CD8-positive, alpha-beta memory T cell (primary cell): ENCODE measurements at regions not wholly inside any gene's neighbourhood (a gene's known extent, or its start where the extent isn't known, plus 50 kb on each side); places are given as distances from the start of the nearest gene placed in this dataset.

Source experiments
- CTCF ChIA-PET: fragments of 350-600 bp; sonication (Branson Sonifier 250); formaldehyde crosslinking; loops from one replicate; lab custom pipeline; 2021; ENCODE audit warnings: antibody characterized with exemption; lab: Charles Lee
- POLR2A ChIA-PET: fragments of 350-600 bp; sonication (Branson Sonifier 250); formaldehyde crosslinking; loops from one replicate; lab custom pipeline; 2021; ENCODE audit warnings: antibody characterized with exemption; lab: Charles Lee
- DNase-seq, 5 donors: peaks; one replicate each; pipeline versions ENCODE4 v3.0.0 to v3.0.0-alpha.2; 2020 to 2022; ENCODE audit warnings: mixed read lengths in 1 of 5
- H3K27ac ChIP-seq: one replicate; pipeline ENCODE4 v1.7.0; 2013; ENCODE audit warnings: low read depth, mild to moderate bottlenecking, low read length, moderate library complexity
- H3K27me3 ChIP-seq: 2 replicates; pipeline ENCODE4 v1.7.0; 2013; ENCODE audit warnings: low read length, mild to moderate bottlenecking; ENCODE audit not compliant: insufficient read depth, poor library complexity, severe bottlenecking
- H3K36me3 ChIP-seq: 2 replicates; pipeline ENCODE4 v1.7.0; 2013; ENCODE audit warnings: mild to moderate bottlenecking, low read length, moderate library complexity; ENCODE audit not compliant: insufficient read depth
- H3K4me1 ChIP-seq: 2 replicates; pipeline ENCODE4 v1.7.0; 2013; ENCODE audit warnings: mild to moderate bottlenecking, low read length, moderate library complexity; ENCODE audit not compliant: insufficient read depth
- H3K4me3 ChIP-seq: 2 replicates; pipeline ENCODE4 v1.7.0; 2013; ENCODE audit warnings: mild to moderate bottlenecking, low read length
- H3K9me3 ChIP-seq: 2 replicates; pipeline ENCODE4 v1.7.0; 2013; ENCODE audit warnings: mild to moderate bottlenecking, low read length
- H3K27ac Mint-ChIP-seq, 8 donors: one replicate each; pipeline ENCODE4 v1.8.0; 2020 to 2021; ENCODE audit warnings: mixed read lengths in 8 of 8, mild to moderate bottlenecking in 6 of 8, inconsistent platforms in 3 of 8, moderate library complexity in 3 of 8
- H3K27me3 Mint-ChIP-seq, 2 donors: one replicate each; pipeline ENCODE4 v1.8.0; 2020 to 2021; ENCODE audit warnings: mixed read lengths in 2 of 2, mild to moderate bottlenecking in 1 of 2, moderate library complexity in 1 of 2
- H3K36me3 Mint-ChIP-seq, 3 donors: one replicate each; pipeline ENCODE4 v1.8.0; 2020 to 2021; ENCODE audit warnings: mixed read lengths in 3 of 3, inconsistent platforms in 1 of 3, mild to moderate bottlenecking in 1 of 3
- H3K4me1 Mint-ChIP-seq, 3 donors: one replicate each; pipeline ENCODE4 v1.8.0; 2020 to 2021; ENCODE audit warnings: mixed read lengths in 3 of 3, inconsistent platforms in 1 of 3, mild to moderate bottlenecking in 1 of 3
- H3K4me3 Mint-ChIP-seq, 7 donors: one replicate each; pipeline ENCODE4 v1.8.0; 2020 to 2021; ENCODE audit warnings: mixed read lengths in 7 of 7, mild to moderate bottlenecking in 6 of 7, moderate library complexity in 4 of 7, inconsistent platforms in 2 of 7
- H3K9me3 Mint-ChIP-seq, 5 donors: one replicate each; pipeline ENCODE4 v1.8.0; 2020 to 2022; ENCODE audit warnings: mixed read lengths in 5 of 5, mild to moderate bottlenecking in 3 of 5, moderate library complexity in 2 of 5, inconsistent platforms in 1 of 5

- H3K4me3 ChIP-seq: no peak overlapping the region
- H3K27ac Mint-ChIP-seq: no peak overlapping the region
- no peak overlapping the region for H3K4me3 Mint-ChIP-seq
- CTCF ChIA-PET: no interaction called here
- no peaks in the 10 kb centered on the region for H3K36me3 Mint-ChIP-seq
- H3K4me1 ChIP-seq: no peaks in the 10 kb centered on the region
- H3K27me3 ChIP-seq: no peaks in the 10 kb centered on the region
- no peaks in the 10 kb centered on the region for H3K36me3 ChIP-seq
- POLR2A ChIA-PET: no interaction called here
- no peaks in the 10 kb centered on the region for H3K9me3 ChIP-seq
- H3K27ac ChIP-seq: no peak overlapping the region
- H3K4me1 Mint-ChIP-seq: no peaks in the 10 kb centered on the region
- no peaks in the 10 kb centered on the region for H3K27me3 Mint-ChIP-seq
- DNase-seq: no peak
- H3K9me3 Mint-ChIP-seq: peaks cover 2 to 17% (median 11%) of the 10 kb centered on the region in 5 donors
Measured at GRCh38 chr10:52651293-52651692, 121.3 kb downstream of the MBL2 start.

DNA sequence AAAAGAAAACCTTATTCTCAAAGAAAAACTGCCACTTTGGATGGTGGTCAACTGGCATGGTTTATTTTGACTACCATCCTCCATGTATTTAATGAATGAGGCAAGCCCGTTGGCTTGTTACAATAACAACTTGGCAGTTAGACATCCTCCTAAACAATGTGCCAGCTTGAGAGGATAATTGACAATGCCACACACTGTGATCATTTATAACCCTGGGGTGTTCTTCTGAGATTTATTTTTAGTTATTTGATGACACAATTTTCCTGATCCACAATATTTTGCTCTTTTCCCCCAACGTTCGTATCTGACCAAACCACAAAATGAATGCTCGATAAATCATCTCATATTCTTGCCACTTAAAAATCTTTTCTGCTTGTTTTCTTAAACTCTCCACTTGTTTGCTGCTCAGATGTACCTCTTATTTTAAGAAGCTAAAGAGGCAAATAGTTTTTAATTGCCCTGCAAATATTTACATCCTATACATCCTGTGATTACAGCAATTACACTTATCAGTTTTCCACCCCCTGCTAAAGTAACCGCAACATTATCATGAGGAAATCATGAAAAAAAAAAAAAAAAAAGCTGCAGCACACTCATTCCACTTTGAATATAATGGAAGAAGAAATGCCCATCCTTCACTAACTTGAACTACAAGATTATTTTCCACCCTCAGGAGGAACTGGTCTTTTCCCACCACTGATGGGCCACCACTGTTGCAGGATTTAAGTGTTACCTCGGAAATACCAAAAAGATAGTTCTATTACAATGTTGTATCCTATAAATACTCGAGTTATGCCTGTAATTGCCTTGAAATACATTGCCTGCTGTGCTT lies 119.9 kb downstream of the MBL2 start:
- H3K27me3 Mint-ChIP-seq: no peaks in the 10 kb centered on the region
- ChIA-PET POLR2A (no interaction called here), CTCF (no interaction called here)
- H3K4me3 ChIP-seq: no peak overlapping the region
- H3K36me3 Mint-ChIP-seq: no peaks in the 10 kb centered on the region
- H3K4me1 Mint-ChIP-seq: no peaks in the 10 kb centered on the region
- no peaks in the 10 kb centered on the region for H3K9me3 ChIP-seq
- no peak overlapping the region for H3K27ac Mint-ChIP-seq
- no peak for DNase-seq
- no peak overlapping the region for H3K27ac ChIP-seq
- H3K36me3 ChIP-seq: no peaks in the 10 kb centered on the region
- H3K27me3 ChIP-seq: no peaks in the 10 kb centered on the region
- H3K4me1 ChIP-seq: no peaks in the 10 kb centered on the region
- peaks cover 2 to 21% (median 11%) of the 10 kb centered on the region in 5 donors for H3K9me3 Mint-ChIP-seq
- no peak overlapping the region for H3K4me3 Mint-ChIP-seq

GRCh38 chr10:52653263-52653909 lies 119.2 kb downstream of the MBL2 start:
- Mint-ChIP-seq H3K4me3 (no peak overlapping the region), H3K4me1 (no peaks in the 10 kb centered on the region)
- CTCF ChIA-PET: no interaction called here

GRCh38 chr10:52654201-52654600 lies 118.4 kb downstream of the MBL2 start:
- Mint-ChIP-seq H3K27ac (no peak overlapping the region), H3K27me3 (no peaks in the 10 kb centered on the region), H3K4me3 (no peak overlapping the region), H3K9me3 (peaks cover 2 to 29% (median 11%) of the 10 kb centered on the region in 5 donors), H3K4me1 (no peaks in the 10 kb centered on the region), H3K36me3 (no peaks in the 10 kb centered on the region)
- Histone ChIP-seq H3K4me3 (no peak overlapping the region), H3K9me3 (no peaks in the 10 kb centered on the region), H3K27me3 (no peaks in the 10 kb centered on the region), H3K36me3 (no peaks in the 10 kb centered on the region), H3K4me1 (no peaks in the 10 kb centered on the region), H3K27ac (no peak overlapping the region)
- DNase-seq: no peak
- CTCF ChIA-PET: no interaction called here
- POLR2A ChIA-PET: no interaction called here

More at GRCh38 chr10:52653263-52653909, 119.2 kb downstream of the MBL2 start:
- DNase-seq: no peak
- H3K36me3 ChIP-seq: no peaks in the 10 kb centered on the region
- H3K27me3 Mint-ChIP-seq: no peaks in the 10 kb centered on the region
- H3K4me1 ChIP-seq: no peaks in the 10 kb centered on the region
- H3K27ac ChIP-seq: no peak overlapping the region
- no peaks in the 10 kb centered on the region for H3K9me3 ChIP-seq
- no peaks in the 10 kb centered on the region for H3K27me3 ChIP-seq
- H3K36me3 Mint-ChIP-seq: no peaks in the 10 kb centered on the region
- POLR2A ChIA-PET: no interaction called here
- peaks cover 2 to 25% (median 11%) of the 10 kb centered on the region in 5 donors for H3K9me3 Mint-ChIP-seq
- H3K4me3 ChIP-seq: no peak overlapping the region
- H3K27ac Mint-ChIP-seq: no peak overlapping the region

- Mint-ChIP-seq H3K27ac (no peak overlapping the region), H3K4me1 (no peaks in the 10 kb centered on the region), H3K27me3 (no peaks in the 10 kb centered on the region), H3K4me3 (no peak overlapping the region), H3K36me3 (peaks cover 0 to 5% (median 0%) of the 10 kb centered on the region in 3 donors), H3K9me3 (peaks cover 6 to 30% (median 8%) of the 10 kb centered on the region in 5 donors)
- ChIA-PET CTCF (no interaction called here), POLR2A (no interaction called here)
- no peak for DNase-seq
- no peaks in the 10 kb centered on the region for H3K9me3 ChIP-seq
- H3K36me3 ChIP-seq: no peaks in the 10 kb centered on the region
- no peak overlapping the region for H3K4me3 ChIP-seq
- no peaks in the 10 kb centered on the region for H3K4me1 ChIP-seq
- H3K27me3 ChIP-seq: no peaks in the 10 kb centered on the region
- H3K27ac ChIP-seq: no peak overlapping the region
Measured at GRCh38 chr10:52658112-52658511, 114.5 kb downstream of the MBL2 start.

- ChIA-PET CTCF (no interaction called here), POLR2A (no interaction called here)
- Histone ChIP-seq H3K36me3 (no peaks in the 10 kb centered on the region), H3K4me3 (no peak overlapping the region), H3K27me3 (no peaks in the 10 kb centered on the region), H3K9me3 (no peaks in the 10 kb centered on the region), H3K4me1 (no peaks in the 10 kb centered on the region), H3K27ac (no peak overlapping the region)
- Mint-ChIP-seq H3K36me3 (peaks cover 0 to 5% (median 0%) of the 10 kb centered on the region in 3 donors), H3K9me3 (peaks cover 6 to 30% (median 8%) of the 10 kb centered on the region in 5 donors), H3K4me1 (no peaks in the 10 kb centered on the region), H3K27me3 (no peaks in the 10 kb centered on the region), H3K27ac (no peak overlapping the region), H3K4me3 (no peak overlapping the region)
- no peak for DNase-seq
Measured at GRCh38 chr10:52659085-52659484, 113.5 kb downstream of the MBL2 start.

DNA sequence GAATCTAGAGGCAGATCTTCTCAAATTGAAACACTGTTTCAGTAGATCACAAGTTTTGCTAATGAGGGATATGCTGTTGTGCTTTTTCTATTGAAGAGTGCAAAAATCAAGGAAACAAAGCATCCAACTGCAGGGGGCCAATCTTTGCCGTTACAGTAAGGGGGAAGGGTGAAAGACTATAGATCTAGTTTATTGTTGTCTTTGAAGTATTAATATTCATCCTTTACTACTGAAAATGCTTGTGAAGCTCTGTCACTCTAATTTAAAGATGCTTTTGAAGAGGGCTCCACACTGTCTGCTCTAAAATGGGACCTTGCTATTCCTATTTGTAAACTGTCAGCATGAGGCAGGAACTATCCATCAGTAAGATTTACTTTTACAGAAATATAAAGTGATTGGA lies 110.3 kb downstream of the MBL2 start:
- H3K4me1 Mint-ChIP-seq: no peaks in the 10 kb centered on the region
- H3K36me3 Mint-ChIP-seq: peaks cover 0 to 5% (median 0%) of the 10 kb centered on the region in 3 donors
- H3K4me3 ChIP-seq: no peak overlapping the region
- H3K36me3 ChIP-seq: no peaks in the 10 kb centered on the region
- ChIA-PET POLR2A (no interaction called here), CTCF (no interaction called here)
- H3K27me3 Mint-ChIP-seq: no peaks in the 10 kb centered on the region
- H3K4me3 Mint-ChIP-seq: no peak overlapping the region
- peaks cover 8 to 43% (median 15%) of the 10 kb centered on the region in 5 donors for H3K9me3 Mint-ChIP-seq
- no peak for DNase-seq
- no peak overlapping the region for H3K27ac Mint-ChIP-seq
- H3K27ac ChIP-seq: no peak overlapping the region
- H3K9me3 ChIP-seq: no peaks in the 10 kb centered on the region
- H3K27me3 ChIP-seq: no peaks in the 10 kb centered on the region
- H3K4me1 ChIP-seq: no peaks in the 10 kb centered on the region

DNA sequence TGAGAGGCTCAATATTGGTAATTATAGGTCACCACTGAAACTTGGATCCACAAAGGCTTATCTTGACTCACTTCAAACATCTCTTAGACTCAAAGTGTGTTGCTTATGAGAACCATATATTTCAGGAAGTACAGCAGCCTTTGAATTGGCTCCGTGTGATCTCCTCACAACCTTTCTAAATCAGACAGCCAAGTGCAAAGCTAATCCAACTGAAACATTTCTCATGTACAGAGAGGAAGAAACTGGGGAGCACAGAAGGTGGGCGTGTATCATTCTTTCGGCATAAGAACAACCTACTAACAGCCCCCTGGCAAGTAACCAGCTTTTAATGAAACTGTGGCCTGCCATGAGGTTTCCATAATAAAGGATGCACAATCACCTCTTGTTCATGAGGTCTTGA lies 109.4 kb downstream of the MBL2 start:
- Histone ChIP-seq H3K36me3 (no peaks in the 10 kb centered on the region), H3K4me3 (no peak overlapping the region), H3K4me1 (no peaks in the 10 kb centered on the region), H3K27me3 (no peaks in the 10 kb centered on the region), H3K27ac (no peak overlapping the region), H3K9me3 (no peaks in the 10 kb centered on the region)
- CTCF ChIA-PET: no interaction called here
- POLR2A ChIA-PET: no interaction called here
- no peak overlapping the region for H3K27ac Mint-ChIP-seq
- no peak for DNase-seq
- no peaks in the 10 kb centered on the region for H3K4me1 Mint-ChIP-seq
- no peaks in the 10 kb centered on the region for H3K27me3 Mint-ChIP-seq
- peaks cover 8 to 39% (median 15%) of the 10 kb centered on the region in 5 donors for H3K9me3 Mint-ChIP-seq
- H3K4me3 Mint-ChIP-seq: no peak overlapping the region
- peaks cover 0 to 5% (median 0%) of the 10 kb centered on the region in 3 donors for H3K36me3 Mint-ChIP-seq
